Bone marrow (tissue), 2 donors: ENCODE measurements at regions not wholly inside any gene's neighbourhood (a gene's known extent, or its start where the extent isn't known, plus 50 kb on each side); places are given as distances from the start of the nearest gene placed in this dataset.
"Not testable (repeated sequence)": the region's sequence is repeated elsewhere in the genome, so short reads cannot be mapped to it uniquely, and the experiment has no call there.

Experiments used
- DNase-seq, 2 donors: peaks; one replicate each; lab custom pipeline; 2025; lab: John Stamatoyannopoulos, UW

GRCh38 chr5:37915097-37915736 lies 75.4 kb upstream of the GDNF start:
- DNase-seq = no peak

- DNase-seq = not testable (repeated sequence)
These were observed 69.9 kb upstream of the GDNF start for GRCh38 chr5:37909610-37910266.

- DNase-seq = no peak
These were observed 66.6 kb upstream of the GDNF start for GRCh38 chr5:37906416-37906815.

GRCh38 chr5:37905230-37905629 lies 65.4 kb upstream of the GDNF start:
- no peak for DNase-seq

- DNase-seq = no peak
These were observed 62.5 kb upstream of the GDNF start for GRCh38 chr5:37902323-37902722.

GRCh38 chr5:37900692-37901091 lies 60.9 kb upstream of the GDNF start:
- no peak for DNase-seq

- DNase-seq = no peak
These were observed 59.2 kb upstream of the GDNF start for GRCh38 chr5:37899037-37899436.

- DNase-seq = no peak
These were observed 56.3 kb upstream of the GDNF start for GRCh38 chr5:37896159-37896558.

GRCh38 chr5:37893434-37894134 lies 53.7 kb upstream of the GDNF start:
- no peak for DNase-seq

GRCh38 chr5:37892586-37892985 lies 52.7 kb upstream of the GDNF start:
- no peak for DNase-seq

GRCh38 chr5:37891832-37892231 lies 52.0 kb upstream of the GDNF start:
- no peak for DNase-seq

GRCh38 chr5:37889612-37890317 lies 49.9 kb upstream of the GDNF start:
- DNase-seq = no peak
